ENCODE measurements at regions not wholly inside any gene's neighbourhood (a gene's known extent, or its start where the extent isn't known, plus 50 kb on each side); places are given as distances from the start of the nearest gene placed in this dataset.

GRCh38 chr7:52955522-52955921 lies 79.9 kb upstream of the POM121L12 start:
- Histone ChIP-seq H3K9ac (ENCODE audit: low read depth, low read length) (no peak overlapping the region), H3K4me2 (ENCODE audit: low read depth, low read length) (no peak overlapping the region)
- no CpG with 5 or more reads among the region's 2 CpGs for WGBS, 2 experiments (ENCODE audit: extremely low coverage in 2 of 2, insufficient read length in 1 of 2)

More at GRCh38 chr7:52955522-52955921, 79.9 kb upstream of the POM121L12 start:
- H3K4ac ChIP-seq (ENCODE audit: low read depth, low read length), result no peak overlapping the region
- ChIA-PET CTCF (no interaction called here), POLR2A (ENCODE audit: unreplicated experiment) (no interaction called here)
- H3K9me1 ChIP-seq (ENCODE audit: insufficient read depth, low read length), result no peaks in the 10 kb centered on the region
- no peak overlapping the region for H2BK15ac ChIP-seq (ENCODE audit: low read depth, low read length)
- H3K56ac ChIP-seq (ENCODE audit: extremely low read depth, insufficient read depth, low read length), result no peak overlapping the region
- H4K5ac ChIP-seq (ENCODE audit: low read depth, low read length), result no peak overlapping the region
- no peak overlapping the region for H2AK5ac ChIP-seq (ENCODE audit: low read depth, low read length)
- in situ Hi-C loops (cut with MboI; ENCODE audit: low sequenced_read_pairs), result no loop called here
- H4K20me1 ChIP-seq (ENCODE audit: insufficient read depth, low read length), result no peaks in the 10 kb centered on the region
- no peak overlapping the region for H2BK5ac ChIP-seq (ENCODE audit: low read depth, low read length, poor library complexity, severe bottlenecking)
- H2AFZ ChIP-seq (replicated peaks; ENCODE audit: low read length, poor library complexity), result no peak overlapping the region
- ATAC-seq (ENCODE audit: low read depth) (no peak), DNase-seq (no peak)
- no peak overlapping the region for H4K91ac ChIP-seq (ENCODE audit: insufficient read depth, low read depth, low read length)
- no peak overlapping the region for H2AK9ac ChIP-seq (replicated peaks; ENCODE audit: low read depth, low read length, poor library complexity)
- no peak overlapping the region for H3K14ac ChIP-seq (replicated peaks; ENCODE audit: low read depth, low read length)
- H2BK120ac ChIP-seq (ENCODE audit: low read depth, low read length), result no peak overlapping the region
- intact Hi-C loops (cut with micrococcal nuclease), result no loop called here
- no TSS peak for BruUV-seq (replicated peaks)
- no peaks in the 10 kb centered on the region for H3K27me3 ChIP-seq (ENCODE audit: control insufficient read depth, insufficient read depth, low read length)
- no peaks in the 10 kb centered on the region for H3K79me1 ChIP-seq (ENCODE audit: low read depth in 1 of 2, low read length in 2 of 2)
- no peak overlapping the region for H3K23ac ChIP-seq (ENCODE audit: low read depth, low read length)
- no peak overlapping the region for H3K27ac ChIP-seq (ENCODE audit: insufficient read depth, low read length)
- H4K8ac ChIP-seq (ENCODE audit: low read depth in 2 of 2, low read length in 2 of 2), result no peak overlapping the region
- dilution Hi-C loops (cut with HindIII; ENCODE audit: low sequenced_read_pairs, unreplicated experiment), result no loop called here
- peaks cover 4% of the 10 kb centered on the region for H3K9me3 ChIP-seq (ENCODE audit: control insufficient read depth, insufficient read depth, low read length)
- H3K4me3 ChIP-seq (ENCODE audit: insufficient read depth, low read depth, low read length), result no peak overlapping the region
- no peak overlapping the region for H2BK20ac ChIP-seq (ENCODE audit: low read depth, low read length)
- no peaks in the 10 kb centered on the region for H3K4me1 ChIP-seq (ENCODE audit: control insufficient read depth, insufficient read depth, low read length)
- TF ChIP-seq MXI1 (IDR thresholded peaks at IDR 0.05; ENCODE audit: borderline replicate concordance, low read depth, low read length) (no peak), MAFK (IDR thresholded peaks at IDR 0.05; ENCODE audit: low read depth, low read length) (no peak), USF2 (IDR thresholded peaks at IDR 0.05; ENCODE audit: low read depth, low read length) (no peak), BHLHE40 (IDR thresholded peaks at IDR 0.05; ENCODE audit: low read depth, low read length) (no peak), ELK1 (IDR thresholded peaks at IDR 0.05; ENCODE audit: borderline replicate concordance, low read depth, low read length) (no peak), CTCF (conservative IDR thresholded peaks at IDR 0.05; ENCODE audit: low read depth, low read length) (no peak), NFE2L2 (IDR thresholded peaks at IDR 0.05; ENCODE audit: low read depth, low read length) (no peak), RAD21 (IDR thresholded peaks at IDR 0.05; ENCODE audit: low read length) (no peak), RCOR1 (IDR thresholded peaks at IDR 0.05; ENCODE audit: insufficient replicate concordance, low read length) (no peak), CHD1 (IDR thresholded peaks at IDR 0.05; ENCODE audit: low read depth, low read length) (no peak), SMC3 (IDR thresholded peaks at IDR 0.05; ENCODE audit: low read depth, low read length) (no peak)
- H3K18ac ChIP-seq (ENCODE audit: low read depth, low read length), result no peak overlapping the region
- no peaks in the 10 kb centered on the region for H3K36me3 ChIP-seq (ENCODE audit: control insufficient read depth, insufficient read depth, low read length)
